ENCODE measurements at regions not wholly inside any gene's neighbourhood (a gene's known extent, or its start where the extent isn't known, plus 50 kb on each side); places are given as distances from the start of the nearest gene placed in this dataset.

DNA sequence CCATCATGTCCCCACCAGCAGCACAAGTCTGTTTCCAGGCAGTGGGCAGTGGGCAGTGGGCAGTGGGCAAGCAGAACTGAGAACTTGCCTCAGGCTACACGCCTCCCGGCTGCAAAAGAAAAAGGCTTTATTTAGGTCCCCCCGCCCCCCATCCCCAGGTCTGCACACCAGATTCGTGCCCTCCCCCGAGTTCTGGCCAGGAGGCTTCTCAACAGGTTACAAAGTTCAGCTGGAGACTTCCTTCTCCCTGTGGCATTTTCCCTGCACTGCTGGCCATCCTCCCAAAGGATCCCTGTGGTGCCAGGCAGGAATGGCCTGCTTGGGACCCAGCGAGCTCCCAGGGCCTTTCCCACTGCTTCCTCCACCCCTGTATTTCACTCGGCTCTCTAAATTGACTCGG, 97.0 kb upstream of the TRIM2 start:
- no peak for DNase-seq

GRCh38 chr4:153109296-153109849, 94.9 kb upstream of the TRIM2 start:
- DNase-seq = no peak

DNA sequence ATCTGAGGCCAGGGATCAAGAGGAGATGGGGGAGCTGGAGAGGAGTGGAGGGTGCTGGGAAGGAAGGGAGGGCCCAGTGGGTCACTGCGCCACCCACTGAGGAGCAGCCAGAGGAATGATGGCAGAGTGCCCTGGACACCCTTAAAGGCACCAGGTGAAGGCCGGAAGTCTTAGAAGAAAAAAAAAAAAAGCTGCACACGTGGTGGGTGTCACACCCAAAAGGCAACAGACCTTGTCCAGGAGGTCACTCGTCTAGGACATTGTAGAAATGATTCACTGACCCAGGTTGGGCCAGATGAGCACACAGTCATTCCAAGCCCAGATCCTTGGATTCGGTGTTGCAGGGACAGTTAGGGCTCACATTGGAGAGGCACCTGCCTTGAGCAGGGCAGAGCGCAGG, 93.5 kb upstream of the TRIM2 start:
- DNase-seq = no peak

GRCh38 chr4:153111426-153112040, 92.7 kb upstream of the TRIM2 start:
- no peak for DNase-seq

GRCh38 chr4:153112041-153112441, 92.2 kb upstream of the TRIM2 start:
- DNase-seq = no peak

- DNase-seq = no peak
These were observed 91.0 kb upstream of the TRIM2 start for GRCh38 chr4:153113061-153113837.

DNA sequence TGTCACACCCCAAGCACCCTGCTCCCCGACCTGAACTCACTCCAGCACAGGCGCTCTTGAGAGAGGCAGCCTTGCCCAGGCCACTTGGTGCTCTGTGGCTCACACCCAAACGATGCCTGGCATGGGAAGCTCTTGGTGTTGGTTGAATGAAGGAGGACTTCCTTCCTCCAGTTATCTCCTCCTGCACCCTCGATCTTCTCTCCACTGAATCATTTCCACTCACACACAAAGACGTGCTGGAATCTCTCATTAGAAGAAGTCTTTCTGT, 90.5 kb upstream of the TRIM2 start:
- no peak for DNase-seq

DNA sequence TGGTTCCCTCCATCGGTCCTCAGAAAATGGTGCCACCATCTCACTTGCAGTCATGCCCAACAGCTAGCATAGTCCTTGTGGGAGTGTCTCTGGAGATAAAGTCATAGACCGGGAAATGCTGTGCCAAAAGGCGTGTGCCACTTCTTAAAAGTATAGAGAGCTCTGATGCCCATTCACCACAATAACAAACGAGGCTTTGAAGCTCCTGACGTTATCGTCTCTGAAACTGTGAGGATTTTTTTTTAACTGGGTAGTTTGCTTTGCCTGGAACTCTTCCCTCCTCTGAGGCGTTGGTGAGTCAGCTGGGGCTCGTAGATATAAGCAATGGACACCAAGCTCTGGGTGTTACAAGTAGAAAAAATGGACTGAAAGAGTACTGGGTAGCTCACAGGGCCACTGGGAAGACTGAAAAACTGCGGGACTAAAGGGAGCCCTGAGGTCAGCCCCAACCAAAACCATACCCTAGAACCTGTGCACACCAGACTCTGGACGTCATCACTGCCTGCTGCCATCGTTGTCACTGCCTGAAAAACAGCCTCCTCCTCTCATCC, 89.4 kb upstream of the TRIM2 start:
- no peak for DNase-seq

- peak; percentile 67 for DNase-seq
These were observed 88.6 kb upstream of the TRIM2 start for GRCh38 chr4:153115322-153116290.

GRCh38 chr4:153116291-153116680, 88.0 kb upstream of the TRIM2 start:
- DNase-seq = no peak

GRCh38 chr4:153116801-153117200, 87.4 kb upstream of the TRIM2 start:
- DNase-seq = no peak

DNA sequence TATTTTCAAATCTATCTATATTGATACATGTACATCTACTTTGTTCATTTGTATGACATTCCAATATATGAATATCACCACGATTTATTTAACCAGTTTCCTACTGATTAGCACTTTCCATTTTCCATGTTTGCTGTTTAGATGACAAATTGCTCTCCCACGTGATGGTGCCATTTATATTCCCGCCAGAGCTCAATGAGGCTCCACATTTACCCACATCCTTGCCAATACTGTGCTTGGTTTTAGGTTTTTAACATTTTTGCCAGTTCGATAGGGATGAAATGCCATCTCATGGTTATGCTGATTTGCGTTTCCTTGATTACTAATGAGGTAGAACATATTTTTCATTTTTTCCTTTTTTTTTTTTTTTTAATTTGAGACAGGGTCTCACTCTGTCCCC, 86.7 kb upstream of the TRIM2 start:
- DNase-seq = no peak

DNA sequence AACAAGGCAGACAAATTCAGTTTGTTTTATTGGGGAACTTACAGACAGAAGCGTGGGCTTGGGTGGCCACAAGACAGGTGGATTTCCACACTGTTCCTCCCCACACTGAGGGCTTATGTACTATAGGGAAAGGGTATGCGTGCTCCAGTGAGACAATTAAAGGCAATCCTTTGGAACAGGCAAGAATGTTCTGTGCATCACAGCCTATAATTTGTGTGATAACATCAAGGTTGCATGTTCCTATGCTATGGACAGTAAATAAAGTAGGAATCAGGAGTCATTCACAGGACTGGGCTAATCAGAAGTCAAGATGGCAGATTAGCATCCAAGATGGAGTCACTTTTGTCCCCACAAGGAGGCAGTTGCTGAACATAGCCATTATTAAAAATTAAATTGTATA, 84.6 kb upstream of the TRIM2 start:
- no peak for DNase-seq

GRCh38 chr4:153120235-153120634, 84.0 kb upstream of the TRIM2 start:
- DNase-seq = no peak

GRCh38 chr4:153122855-153123254, 81.4 kb upstream of the TRIM2 start:
- no peak for DNase-seq

DNA sequence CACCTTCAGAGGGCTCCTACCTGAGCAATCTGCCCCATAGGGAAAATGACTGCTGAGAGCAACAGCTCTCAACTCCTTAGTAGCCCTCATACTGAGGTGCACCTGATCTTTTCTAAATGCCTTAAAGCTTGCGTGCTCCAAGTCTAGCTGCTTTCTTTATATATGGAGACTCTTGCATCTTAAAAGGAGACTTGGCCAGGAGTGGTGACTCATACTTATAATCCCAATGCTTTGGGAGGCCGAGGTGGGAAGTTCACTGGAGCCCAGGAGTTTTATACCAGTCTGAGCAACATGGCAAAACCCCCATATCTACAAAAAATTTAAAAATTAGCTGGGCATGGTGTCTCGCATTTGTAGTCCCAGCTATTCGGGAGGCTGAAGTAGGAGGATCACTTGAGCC, 78.1 kb upstream of the TRIM2 start:
- DNase-seq = no peak

DNA sequence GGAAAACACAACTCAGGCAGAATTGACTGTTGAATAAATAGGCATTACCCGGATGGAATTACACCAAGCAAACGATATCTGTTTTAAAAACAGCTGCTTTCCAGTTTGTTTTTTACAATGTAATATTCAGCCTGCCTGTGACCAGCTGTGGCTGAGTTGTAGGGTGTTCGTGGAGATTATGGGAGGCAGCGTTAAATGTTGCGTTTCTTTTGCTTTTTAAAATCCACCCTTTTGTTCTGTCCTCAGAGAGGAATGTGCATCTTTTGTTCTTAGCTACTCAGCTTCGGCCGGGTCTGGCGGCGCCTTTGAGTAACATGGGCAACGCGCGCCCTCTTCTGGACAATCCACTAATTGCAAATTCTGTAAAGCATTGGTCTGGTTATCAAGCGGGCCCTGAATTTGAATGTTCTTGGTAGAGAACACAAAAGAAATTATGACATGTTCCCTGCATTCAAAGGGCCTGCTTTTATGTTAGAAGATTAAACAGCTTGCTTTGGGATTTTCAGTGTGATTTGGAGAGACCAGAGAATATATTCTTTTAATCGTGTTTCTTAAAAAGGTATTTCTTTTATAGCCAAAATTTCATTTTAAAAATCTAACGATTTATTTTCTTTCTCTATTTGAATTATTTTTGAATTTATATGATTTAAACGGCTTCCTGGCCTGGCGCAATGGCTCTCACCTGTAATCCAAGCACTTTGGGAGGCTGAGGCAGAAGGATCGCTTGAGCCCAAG, 76.3 kb upstream of the TRIM2 start:
- peak; percentile 78 for DNase-seq

DNA sequence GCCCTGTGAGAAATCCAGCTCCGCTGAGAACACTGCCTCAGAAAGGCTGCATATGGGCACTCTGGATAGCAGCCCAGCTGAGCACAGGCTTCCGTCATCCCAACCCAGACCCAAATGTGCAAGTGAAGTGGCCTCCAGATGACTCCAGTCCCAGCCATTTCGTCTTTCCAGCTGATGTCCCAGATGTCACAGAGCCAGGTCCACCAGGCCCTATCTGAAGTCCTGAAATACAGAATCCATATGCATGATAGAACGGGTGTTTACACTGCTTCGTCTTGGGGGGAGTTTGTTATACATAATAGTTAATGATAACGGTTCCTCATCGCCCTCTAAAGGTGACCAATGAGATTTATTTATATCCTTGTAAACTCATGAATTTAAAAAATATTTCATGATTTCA, 72.6 kb upstream of the TRIM2 start:
- DNase-seq = no peak

DNA sequence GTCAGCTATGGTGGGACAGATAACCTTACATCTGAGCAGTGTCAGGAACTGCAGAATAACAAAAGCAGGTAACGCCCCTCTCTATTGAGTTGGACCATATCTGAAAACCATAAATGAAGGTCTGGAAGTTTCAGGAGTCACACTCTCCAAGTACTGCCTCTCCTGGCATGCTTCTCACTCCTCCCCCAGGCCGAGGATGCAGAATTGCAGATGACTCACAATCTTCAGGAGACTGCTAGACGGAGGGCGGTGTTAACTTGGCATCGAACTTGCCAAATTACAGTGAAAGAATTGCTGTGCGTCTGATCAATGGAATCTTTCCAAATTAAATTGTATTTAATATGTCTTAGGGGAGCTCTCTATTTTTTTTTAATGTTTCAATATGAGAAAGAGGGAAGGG, 67.1 kb upstream of the TRIM2 start:
- DNase-seq = no peak

GRCh38 chr4:153137677-153138630, 66.3 kb upstream of the TRIM2 start:
- no peak for DNase-seq

DNA sequence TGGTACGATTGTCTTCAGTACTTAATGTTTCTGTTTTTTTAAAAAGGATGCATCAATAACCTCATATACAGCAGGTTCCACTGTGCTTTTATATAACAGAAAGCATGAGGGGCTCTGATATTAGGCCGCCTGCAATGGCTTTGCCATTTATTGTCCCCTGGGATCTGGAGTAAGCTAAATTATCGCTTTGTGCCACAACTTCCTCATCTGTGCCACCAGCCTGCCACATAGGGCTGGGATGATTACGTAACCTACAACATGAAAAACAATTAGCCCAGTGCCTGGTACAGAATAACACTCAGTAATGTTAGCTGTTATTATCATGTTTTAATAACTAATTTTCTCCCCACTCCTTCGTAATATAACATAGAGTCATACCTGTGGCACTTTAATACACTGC, 65.5 kb upstream of the TRIM2 start:
- DNase-seq = no peak
